GM19025 (cell line): ENCODE measurements at regions not wholly inside any gene's neighbourhood (a gene's known extent, or its start where the extent isn't known, plus 50 kb on each side); places are given as distances from the start of the nearest gene placed in this dataset.
"Not testable (repeated sequence)": the region's sequence is repeated elsewhere in the genome, so short reads cannot be mapped to it uniquely, and the experiment has no call there.

Source experiments
- ATAC-seq: cut with Tn5 transposase; IDR thresholded peaks from one replicate; pipeline ENCODE4 v1.9.1; 2021; ENCODE audit warnings: mild to moderate bottlenecking, low read depth, moderate library complexity; ENCODE audit not compliant: unreplicated experiment

GRCh38 chr1:38787041-38787440 is 72.5 kb downstream of the RRAGC start:
- ATAC-seq = no peak

GRCh38 chr1:38786040-38786436 is 73.5 kb downstream of the RRAGC start:
- no peak for ATAC-seq

GRCh38 chr1:38785285-38786039 is 74.1 kb downstream of the RRAGC start:
- no peak for ATAC-seq

DNA sequence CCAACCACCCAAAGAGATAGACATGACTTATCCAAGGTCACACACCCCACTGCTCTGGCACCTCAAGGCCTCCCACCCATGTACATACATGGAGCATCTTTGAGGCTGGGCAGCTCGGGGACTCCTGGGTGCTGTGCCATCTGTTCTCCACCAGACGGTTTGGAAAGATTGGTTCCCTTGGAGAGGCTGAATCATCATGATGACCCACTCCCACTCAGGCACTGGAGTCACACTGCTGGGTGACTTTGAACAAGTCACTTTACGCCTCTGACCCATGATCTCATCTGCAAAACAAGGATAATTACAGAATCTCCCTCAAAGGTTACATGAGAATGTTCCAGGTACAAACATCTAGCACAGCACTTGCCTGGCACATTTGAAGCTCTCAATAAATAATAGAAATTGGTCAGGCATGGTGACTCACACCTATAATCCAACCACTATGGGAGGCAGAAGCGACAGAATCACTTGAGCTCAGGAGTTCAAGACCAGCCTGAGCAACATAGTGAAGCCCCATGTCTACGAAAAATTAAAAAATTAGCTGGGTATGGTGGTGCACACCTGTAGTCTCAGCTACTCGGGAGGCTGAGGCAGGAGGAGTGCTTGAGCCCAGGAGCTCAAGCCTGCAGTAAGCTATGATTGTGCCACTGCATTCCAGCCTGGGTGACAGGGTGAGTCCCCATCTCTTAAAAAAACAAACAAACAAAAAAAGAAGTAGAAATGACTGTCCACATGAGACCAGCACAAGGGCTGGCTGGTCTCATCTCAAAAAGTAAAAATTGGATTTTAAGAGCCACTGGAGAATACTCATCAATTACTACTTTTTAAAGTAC is 74.9 kb downstream of the RRAGC start:
- ATAC-seq = no peak

GRCh38 chr1:38783640-38784229 is 75.8 kb downstream of the RRAGC start:
- ATAC-seq = no peak

DNA sequence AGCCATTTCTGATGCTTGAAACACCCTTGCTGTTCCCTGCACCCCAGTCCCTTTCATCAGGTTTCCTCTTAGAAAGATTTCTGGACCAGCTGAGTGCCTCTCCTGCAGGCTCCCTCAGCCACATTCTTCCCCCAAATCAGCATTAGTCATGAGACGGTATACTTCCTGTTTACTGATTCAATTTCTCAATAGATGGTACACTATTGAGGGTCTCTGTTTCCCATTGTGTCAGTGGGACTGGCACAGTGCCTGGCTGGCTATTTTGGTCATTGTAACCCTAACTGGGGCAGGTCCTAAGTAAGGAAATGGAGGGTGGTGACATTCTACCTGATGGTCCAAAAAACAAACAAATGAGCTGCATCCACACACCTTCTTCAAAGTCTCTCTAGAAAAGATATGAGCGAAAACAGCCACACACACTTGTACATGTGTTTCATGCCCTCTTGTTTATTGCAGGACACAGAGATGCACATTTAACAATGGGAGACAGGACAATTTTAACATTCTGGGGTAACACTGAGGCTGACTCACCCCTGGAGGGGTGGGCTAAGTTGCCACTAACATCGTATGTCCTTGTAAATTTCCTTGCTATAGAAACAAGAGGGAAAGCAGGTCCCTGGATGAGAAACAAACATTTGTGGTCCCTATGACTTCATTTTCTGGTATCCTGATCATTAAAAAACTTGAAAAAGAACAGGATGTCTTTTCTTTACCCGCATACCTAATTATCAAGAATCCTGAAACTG is 77.5 kb downstream of the RRAGC start:
- no peak for ATAC-seq

DNA sequence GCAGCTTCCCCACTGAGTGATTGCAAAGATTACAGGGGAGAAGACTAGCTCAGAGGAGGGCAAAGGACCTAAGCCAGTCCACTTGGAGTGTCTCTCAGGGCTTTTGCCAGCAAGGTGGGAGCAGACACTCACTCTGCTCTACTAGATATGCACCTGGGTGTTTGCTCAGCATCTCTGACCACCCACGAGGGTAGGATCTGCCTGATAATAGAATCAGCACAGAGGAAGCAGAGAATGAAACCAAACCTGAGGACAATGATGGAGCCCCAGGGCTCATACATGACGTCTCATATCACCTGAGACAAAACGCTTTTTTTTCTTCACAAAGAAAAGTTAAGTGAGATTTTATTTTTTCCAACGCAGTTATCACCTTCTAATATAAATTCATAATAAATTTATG is 79.4 kb downstream of the RRAGC start:
- no peak for ATAC-seq

- ATAC-seq = no peak
These were observed 80.1 kb downstream of the RRAGC start for GRCh38 chr1:38779491-38779890.

- no peak for ATAC-seq
These were observed 81.1 kb downstream of the RRAGC start for GRCh38 chr1:38778521-38778920.

DNA sequence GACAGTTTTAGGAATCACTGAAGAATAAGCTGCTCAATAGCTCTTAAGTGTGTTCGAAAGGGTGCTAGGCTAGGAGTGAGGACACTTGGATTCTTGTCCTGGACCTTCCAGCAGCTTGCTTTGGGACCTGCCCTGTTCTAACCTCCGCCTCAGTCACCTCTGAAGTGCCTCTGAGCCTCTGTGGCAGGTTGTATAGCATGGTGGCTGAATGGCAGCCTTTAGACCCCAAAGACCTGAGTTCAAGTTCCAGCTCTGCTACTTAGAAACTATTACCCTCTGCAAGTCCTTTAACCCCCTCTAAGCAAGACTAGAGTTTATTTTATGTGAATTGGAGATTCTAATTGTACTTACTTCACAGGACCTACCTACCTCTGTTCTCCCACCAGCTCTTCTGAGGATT is 81.5 kb downstream of the RRAGC start:
- no peak for ATAC-seq

DNA sequence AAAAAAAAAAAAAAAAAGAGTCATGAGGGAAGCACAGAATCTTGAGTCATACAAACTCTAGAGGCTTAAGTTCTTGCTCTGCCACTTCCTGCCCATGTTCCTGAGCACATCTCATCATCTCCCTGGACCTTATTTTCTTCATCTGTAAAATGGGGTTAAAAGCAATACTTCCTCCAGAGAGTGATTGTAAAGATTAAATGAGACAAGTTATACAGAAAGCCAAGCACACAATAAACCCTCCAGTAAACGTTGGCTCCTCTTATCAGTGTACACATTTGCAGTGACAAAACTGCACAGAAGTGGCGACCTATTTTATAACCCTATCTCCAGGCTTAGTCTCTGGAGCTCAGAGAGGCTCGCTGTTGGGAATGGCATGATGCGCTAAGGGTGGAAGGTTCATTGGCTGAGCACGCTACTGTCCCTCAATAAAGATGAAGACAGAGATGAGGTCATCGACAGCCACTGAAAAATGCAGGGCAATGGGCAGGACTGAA is 82.1 kb downstream of the RRAGC start:
- no peak for ATAC-seq

- no peak for ATAC-seq
These were observed 83.0 kb downstream of the RRAGC start for GRCh38 chr1:38776466-38777065.

- ATAC-seq = no peak
These were observed 84.3 kb downstream of the RRAGC start for GRCh38 chr1:38775175-38775845.

- no peak for ATAC-seq
These were observed 86.1 kb downstream of the RRAGC start for GRCh38 chr1:38773483-38773882.

DNA sequence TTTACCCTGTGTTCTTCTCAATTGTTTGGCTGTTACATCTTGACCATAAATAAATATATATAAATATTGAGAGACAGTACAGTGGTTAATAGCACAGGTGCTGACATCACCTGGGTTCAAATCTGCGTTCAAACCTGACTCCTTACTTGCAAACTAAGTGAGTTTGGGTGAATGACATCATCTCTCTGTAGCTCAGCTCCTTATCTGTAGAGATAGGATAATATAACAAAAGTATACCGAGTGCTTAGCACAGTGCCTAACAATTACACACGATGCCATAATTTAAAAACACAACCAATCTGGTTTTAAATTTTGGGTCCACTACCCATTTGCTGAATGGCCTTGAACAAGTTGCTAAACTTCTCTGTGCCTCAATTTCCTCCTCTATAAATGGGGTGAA is 86.6 kb downstream of the RRAGC start:
- no peak for ATAC-seq

DNA sequence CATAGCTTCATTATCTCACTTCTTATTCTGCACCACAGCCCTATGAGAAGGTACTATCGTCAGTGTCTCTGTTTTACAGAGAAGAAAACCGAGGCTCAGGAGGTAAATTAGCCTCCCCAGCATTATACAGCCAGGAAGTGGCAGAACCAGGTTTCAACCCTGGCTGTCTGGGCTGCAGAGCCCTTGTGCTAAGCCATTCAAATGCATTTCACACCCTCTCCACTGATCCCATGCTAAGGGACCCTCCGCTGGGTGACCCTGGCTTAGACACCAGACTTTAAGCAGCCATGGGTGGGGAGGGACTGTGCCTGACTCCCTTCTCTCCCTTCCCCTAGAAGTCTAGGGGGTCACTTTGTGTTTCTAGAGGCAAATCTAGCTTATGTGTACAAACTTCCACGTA is 87.5 kb downstream of the RRAGC start:
- ATAC-seq = no peak

DNA sequence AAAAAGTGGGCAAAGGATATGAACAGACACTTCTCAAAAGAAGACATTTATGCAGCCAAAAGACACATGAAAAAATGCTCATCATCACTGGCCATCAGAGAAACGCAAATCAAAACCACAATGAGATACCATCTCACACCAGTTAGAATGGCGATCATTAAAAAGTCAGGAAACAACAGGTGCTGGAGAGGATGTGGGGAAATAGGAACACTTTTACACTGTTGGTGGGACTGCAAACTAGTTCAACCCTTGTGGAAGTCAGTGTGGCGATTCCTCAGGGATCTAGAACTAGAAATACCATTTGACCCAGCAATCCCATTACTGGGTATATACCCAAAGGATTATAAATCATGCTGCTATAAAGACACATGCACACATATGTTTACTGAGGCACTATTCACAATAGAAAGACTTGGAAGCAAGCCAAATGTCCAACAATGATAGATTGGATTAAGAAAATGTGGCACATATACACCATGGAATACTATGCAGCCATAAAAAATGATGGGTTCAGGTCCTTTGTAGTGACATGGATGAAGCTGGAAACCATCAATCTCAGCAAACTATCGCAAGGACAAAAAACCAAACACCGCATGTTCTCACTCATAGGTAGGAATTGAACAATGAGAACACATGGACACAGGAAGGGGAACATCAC is 88.9 kb downstream of the RRAGC start:
- ATAC-seq = not testable (repeated sequence)

DNA sequence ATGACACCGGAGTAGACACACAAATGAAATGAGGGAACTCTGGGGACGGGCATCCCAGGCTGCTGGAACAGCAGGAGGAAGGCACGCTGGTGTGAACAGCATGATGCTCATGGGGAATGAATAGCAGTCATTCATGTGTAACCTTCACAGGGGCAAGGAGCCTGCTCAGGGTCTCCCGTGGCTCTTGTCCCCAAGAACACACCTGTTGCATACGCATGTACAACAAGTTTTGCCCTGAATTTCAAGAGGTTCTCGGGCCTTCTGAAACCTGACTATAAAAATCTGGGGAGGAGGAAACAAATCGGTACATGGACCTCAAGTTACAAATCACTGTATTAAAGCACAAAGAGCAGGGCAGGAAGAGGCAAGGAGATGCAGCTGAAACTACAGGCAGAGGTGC is 93.4 kb downstream of the RRAGC start:
- ATAC-seq = no peak

GRCh38 chr1:38763121-38763520 is 96.5 kb downstream of the RRAGC start:
- no peak for ATAC-seq
